ENCODE measurements at regions not wholly inside any gene's neighbourhood (a gene's known extent, or its start where the extent isn't known, plus 50 kb on each side); places are given as distances from the start of the nearest gene placed in this dataset.

- TF ChIP-seq CTCF (IDR thresholded peaks at IDR 0.05; ENCODE audit: low read depth, low read length, poor library complexity, severe bottlenecking) (no peak), EZH2phosphoT487 (IDR thresholded peaks at IDR 0.05; ENCODE audit: borderline replicate concordance, low read length) (no peak)
These were observed 211.7 kb upstream of the GSE1 start for GRCh38 chr16:85401370-85401916.
